ENCODE measurements at regions not wholly inside any gene's neighbourhood (a gene's known extent, or its start where the extent isn't known, plus 50 kb on each side); places are given as distances from the start of the nearest gene placed in this dataset.
A peak's percentile ranks its signal among the peaks of the same experiment; 100 is the strongest.

DNA sequence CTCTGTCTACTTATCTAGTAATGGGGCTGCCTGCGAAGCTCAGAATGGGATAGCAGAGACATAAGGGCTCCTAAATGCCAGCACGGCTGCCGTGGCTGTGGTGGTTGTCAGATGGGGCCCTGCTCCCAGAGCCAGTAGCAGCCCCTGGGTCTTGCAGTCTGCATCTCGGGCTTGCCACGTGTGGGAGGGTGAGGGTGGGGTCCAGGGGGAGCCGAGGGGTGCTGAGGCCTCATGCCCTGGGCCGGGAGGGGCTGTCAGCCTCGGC lies 88.8 kb upstream of the GSE1 start:
- H3K4me3 ChIP-seq (ENCODE audit: control insufficient read depth in 2 of 3, extremely low read depth in 1 of 3, insufficient read depth in 2 of 3, low read depth in 1 of 3, low read length in 3 of 3) = no peak overlapping the region
- peak overlapping the region; percentile 30 for H3K4me2 ChIP-seq (ENCODE audit: control insufficient read depth, extremely low read depth, insufficient read depth, low read depth, low read length)
- FAIRE-seq = no peak
- no peaks in the 10 kb centered on the region for H4K20me1 ChIP-seq (ENCODE audit: control insufficient read depth, extremely low read depth, insufficient read depth, low read length)
- H3K27me3 ChIP-seq (ENCODE audit: control insufficient read depth, extremely low read depth, insufficient read depth, low read length) = peaks cover 4% of the 10 kb centered on the region
- dilution Hi-C loops (cut with MboI; ENCODE audit: extremely low pct_ligation_motif_present, low sequenced_read_pairs) = no loop called here
- peaks cover 34% of the 10 kb centered on the region for H3K4me1 ChIP-seq (ENCODE audit: control insufficient read depth, extremely low read depth, insufficient read depth, low read length)
- no peaks in the 10 kb centered on the region for H3K9me1 ChIP-seq (ENCODE audit: control insufficient read depth, extremely low read depth, insufficient read depth, low read length)
- H2AFZ ChIP-seq (ENCODE audit: control insufficient read depth, low read length) = peak overlapping the region; percentile 19
- no peaks in the 10 kb centered on the region for H3K9me3 ChIP-seq (ENCODE audit: control insufficient read depth, low read depth, low read length)
- TF ChIP-seq EZH2 (IDR thresholded peaks at IDR 0.05; ENCODE audit: low read length) = no peak
- TF ChIP-seq, protein P1, sequence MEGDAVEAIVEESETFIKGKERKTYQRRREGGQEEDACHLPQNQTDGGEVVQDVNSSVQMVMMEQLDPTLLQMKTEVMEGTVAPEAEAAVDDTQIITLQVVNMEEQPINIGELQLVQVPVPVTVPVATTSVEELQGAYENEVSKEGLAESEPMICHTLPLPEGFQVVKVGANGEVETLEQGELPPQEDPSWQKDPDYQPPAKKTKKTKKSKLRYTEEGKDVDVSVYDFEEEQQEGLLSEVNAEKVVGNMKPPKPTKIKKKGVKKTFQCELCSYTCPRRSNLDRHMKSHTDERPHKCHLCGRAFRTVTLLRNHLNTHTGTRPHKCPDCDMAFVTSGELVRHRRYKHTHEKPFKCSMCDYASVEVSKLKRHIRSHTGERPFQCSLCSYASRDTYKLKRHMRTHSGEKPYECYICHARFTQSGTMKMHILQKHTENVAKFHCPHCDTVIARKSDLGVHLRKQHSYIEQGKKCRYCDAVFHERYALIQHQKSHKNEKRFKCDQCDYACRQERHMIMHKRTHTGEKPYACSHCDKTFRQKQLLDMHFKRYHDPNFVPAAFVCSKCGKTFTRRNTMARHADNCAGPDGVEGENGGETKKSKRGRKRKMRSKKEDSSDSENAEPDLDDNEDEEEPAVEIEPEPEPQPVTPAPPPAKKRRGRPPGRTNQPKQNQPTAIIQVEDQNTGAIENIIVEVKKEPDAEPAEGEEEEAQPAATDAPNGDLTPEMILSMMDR (optimal IDR thresholded peaks at IDR 0.05 in 1 of 3, IDR thresholded peaks at IDR 0.05 in 1 of 3, conservative IDR thresholded peaks at IDR 0.05 in 1 of 3; ENCODE audit: extremely low read depth in 1 of 3, insufficient read depth in 2 of 3, low read length in 3 of 3) = no peak
- no peaks in the 10 kb centered on the region for H3K79me2 ChIP-seq (ENCODE audit: control insufficient read depth, insufficient read depth, low read length)
- no peak for DNase-seq (ENCODE audit: low read depth, low spot score)
- H3K36me3 ChIP-seq (ENCODE audit: control insufficient read depth in 2 of 2, extremely low read depth in 1 of 2, insufficient read depth in 2 of 2, low read length in 2 of 2) = no peaks in the 10 kb centered on the region
- H3K27ac ChIP-seq (ENCODE audit: control insufficient read depth, insufficient read depth, low read length) = peak overlapping the region; percentile 1
- H3K9ac ChIP-seq (ENCODE audit: control insufficient read depth, extremely low read depth, insufficient read depth, low read length) = peak overlapping the region; percentile 7

DNA sequence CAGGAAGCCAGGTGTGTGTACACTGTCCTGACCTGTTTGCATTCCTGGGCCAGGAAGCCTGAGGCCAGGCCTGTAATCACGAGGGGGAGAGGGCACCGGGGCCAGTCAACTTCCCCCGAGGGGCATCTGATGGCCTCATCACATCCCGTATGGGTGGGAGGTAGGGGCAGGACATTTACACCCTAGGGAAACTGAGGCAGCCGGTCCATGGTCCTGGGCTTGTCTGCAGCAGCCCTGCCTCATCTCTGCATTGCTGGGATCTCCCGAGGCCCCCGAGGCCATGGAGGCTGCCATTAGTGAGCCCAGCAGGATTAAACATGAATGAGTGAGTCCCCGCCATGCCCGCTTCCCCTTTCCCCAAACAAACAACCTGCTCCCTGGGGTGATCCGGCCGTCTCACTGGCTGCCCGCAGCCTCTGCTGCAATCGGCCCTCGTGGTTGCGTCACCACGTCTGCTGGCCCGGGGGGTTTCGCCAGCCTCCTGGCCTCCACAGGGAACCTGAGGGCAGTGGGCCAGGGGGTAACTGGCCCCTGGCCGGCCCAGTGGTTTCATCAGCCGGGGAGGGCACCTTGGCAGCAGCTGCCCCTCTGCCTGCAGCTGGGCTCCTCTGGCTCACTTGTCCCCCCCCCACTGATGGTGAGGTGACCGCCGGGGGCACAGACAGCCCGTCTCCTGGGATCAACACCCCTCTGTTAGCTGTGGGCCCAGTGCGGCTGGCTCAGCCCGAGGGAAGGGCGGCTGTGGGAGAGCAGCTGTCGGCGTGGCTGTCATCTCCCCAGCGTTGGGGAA lies 88.3 kb upstream of the GSE1 start:
- Histone ChIP-seq H3K4me3 (ENCODE audit: control insufficient read depth in 2 of 3, extremely low read depth in 1 of 3, insufficient read depth in 2 of 3, low read depth in 1 of 3, low read length in 3 of 3) (no peak overlapping the region), H3K27me3 (ENCODE audit: control insufficient read depth, extremely low read depth, insufficient read depth, low read length) (peaks cover 4% of the 10 kb centered on the region), H3K79me2 (ENCODE audit: control insufficient read depth, insufficient read depth, low read length) (no peaks in the 10 kb centered on the region), H3K27ac (ENCODE audit: control insufficient read depth, insufficient read depth, low read length) (peak overlapping the region; percentile 36), H3K4me2 (ENCODE audit: control insufficient read depth, extremely low read depth, insufficient read depth, low read depth, low read length) (peak overlapping the region; percentile 30), H3K36me3 (ENCODE audit: control insufficient read depth in 2 of 2, extremely low read depth in 1 of 2, insufficient read depth in 2 of 2, low read length in 2 of 2) (no peaks in the 10 kb centered on the region), H3K9me3 (ENCODE audit: control insufficient read depth, low read depth, low read length) (no peaks in the 10 kb centered on the region), H4K20me1 (ENCODE audit: control insufficient read depth, extremely low read depth, insufficient read depth, low read length) (no peaks in the 10 kb centered on the region), H3K4me1 (ENCODE audit: control insufficient read depth, extremely low read depth, insufficient read depth, low read length) (peaks cover 34% of the 10 kb centered on the region), H3K9me1 (ENCODE audit: control insufficient read depth, extremely low read depth, insufficient read depth, low read length) (no peaks in the 10 kb centered on the region), H2AFZ (ENCODE audit: control insufficient read depth, low read length) (peak overlapping the region; percentile 22), H3K9ac (ENCODE audit: control insufficient read depth, extremely low read depth, insufficient read depth, low read length) (peak overlapping the region; percentile 7)
- no peak for TF ChIP-seq EZH2 (IDR thresholded peaks at IDR 0.05; ENCODE audit: low read length)
- TF ChIP-seq, protein P1 (optimal IDR thresholded peaks at IDR 0.05 in 1 of 3, IDR thresholded peaks at IDR 0.05 in 1 of 3, conservative IDR thresholded peaks at IDR 0.05 in 1 of 3; ENCODE audit: extremely low read depth in 1 of 3, insufficient read depth in 2 of 3, low read length in 3 of 3) = no peak
- dilution Hi-C loops (cut with MboI; ENCODE audit: extremely low pct_ligation_motif_present, low sequenced_read_pairs) = no loop called here
- FAIRE-seq (no peak), DNase-seq (ENCODE audit: low read depth, low spot score) (no peak)
